NOMO-1 treated with dmso at 0.1 percent for 144 hours (cell line): ENCODE measurements at regions not wholly inside any gene's neighbourhood (a gene's known extent, or its start where the extent isn't known, plus 50 kb on each side); places are given as distances from the start of the nearest gene placed in this dataset.

Source experiments
- DNase-seq: peaks from one replicate; lab custom pipeline; 2025; ENCODE audit not compliant: unreplicated experiment; lab: John Stamatoyannopoulos, UW

- DNase-seq: no peak
Observed at GRCh38 chr5:60271517-60271916, 378.0 kb upstream of the PDE4D start.

GRCh38 chr5:60267907-60268306 is 374.4 kb upstream of the PDE4D start:
- DNase-seq: no peak

GRCh38 chr5:60263346-60263745 is 369.8 kb upstream of the PDE4D start:
- DNase-seq: peak; percentile 29

- no peak for DNase-seq
Observed at GRCh38 chr5:60262576-60263295, 369.2 kb upstream of the PDE4D start.

GRCh38 chr5:60261732-60262131 is 368.2 kb upstream of the PDE4D start:
- no peak for DNase-seq

- no peak for DNase-seq
Observed at GRCh38 chr5:60260658-60261057, 367.1 kb upstream of the PDE4D start.

- peak; percentile 82 for DNase-seq
Observed at GRCh38 chr5:60259730-60260129, 366.2 kb upstream of the PDE4D start.

- DNase-seq: peak; percentile 97
Observed at GRCh38 chr5:60257596-60258271, 364.2 kb upstream of the PDE4D start.

GRCh38 chr5:60256546-60256945 is 363.0 kb upstream of the PDE4D start:
- no peak for DNase-seq

GRCh38 chr5:60248901-60249300 is 355.4 kb upstream of the PDE4D start:
- DNase-seq: peak; percentile 94

GRCh38 chr5:60243713-60244112 is 350.2 kb upstream of the PDE4D start:
- no peak for DNase-seq

- DNase-seq: peak; percentile 84
Observed at GRCh38 chr5:60232036-60232795, 338.7 kb upstream of the PDE4D start.

- no peak for DNase-seq
Observed at GRCh38 chr5:60230456-60230855, 336.9 kb upstream of the PDE4D start.

GRCh38 chr5:60229691-60230185 is 336.2 kb upstream of the PDE4D start:
- no peak for DNase-seq

GRCh38 chr5:60228676-60229075 is 335.1 kb upstream of the PDE4D start:
- no peak for DNase-seq

GRCh38 chr5:60226128-60226527 is 332.6 kb upstream of the PDE4D start:
- no peak for DNase-seq

- no peak for DNase-seq
Observed at GRCh38 chr5:60223342-60223741, 329.8 kb upstream of the PDE4D start.

GRCh38 chr5:60219921-60220320 is 326.4 kb upstream of the PDE4D start:
- DNase-seq: no peak

GRCh38 chr5:60210810-60211209 is 317.3 kb upstream of the PDE4D start:
- no peak for DNase-seq

GRCh38 chr5:60209146-60209840 is 315.8 kb upstream of the PDE4D start:
- DNase-seq: no peak

GRCh38 chr5:60208716-60209115 is 315.2 kb upstream of the PDE4D start:
- no peak for DNase-seq
